Erythroblast (primary cell): ENCODE measurements at regions not wholly inside any gene's neighbourhood (a gene's known extent, or its start where the extent isn't known, plus 50 kb on each side); places are given as distances from the start of the nearest gene placed in this dataset.

Experiments used
- DNase-seq, 2 experiments: peaks; one replicate each; lab custom pipeline; 2025; lab: John Stamatoyannopoulos, UW
- GATA1 ChIP-seq: IDR thresholded peaks from 2 replicates; pipeline ENCODE4 v1.6.1; 2011; ENCODE audit warnings: low read depth, mild to moderate bottlenecking, control low read depth, low read length, moderate library complexity
- POLR2A ChIP-seq: IDR thresholded peaks from 2 replicates; pipeline ENCODE4 v1.6.1; 2011; ENCODE audit warnings: mild to moderate bottlenecking, low read length

DNA sequence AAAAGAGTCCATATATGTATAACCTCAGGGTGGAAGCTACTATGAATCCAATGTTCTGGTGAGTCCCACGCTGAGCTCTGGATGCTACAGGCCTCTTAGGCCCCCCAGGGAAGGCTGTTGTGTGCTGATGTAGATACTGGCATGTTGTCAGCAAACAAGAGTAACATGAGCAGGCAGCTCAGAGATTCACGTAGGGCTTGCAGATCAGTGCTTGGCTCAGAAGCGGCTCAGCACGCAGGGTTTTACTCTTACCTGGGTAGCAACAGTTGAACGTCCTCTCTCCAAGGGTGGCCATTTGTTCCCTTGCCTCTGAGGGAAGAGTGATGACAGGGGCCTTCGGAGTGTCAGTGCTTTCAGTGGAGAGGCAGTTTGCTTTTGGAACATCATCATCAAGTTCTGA is 93.4 kb downstream of the ZFP64 start:
- TF ChIP-seq POLR2A: no peak
- no peak for TF ChIP-seq GATA1
- DNase-seq: no peak

DNA sequence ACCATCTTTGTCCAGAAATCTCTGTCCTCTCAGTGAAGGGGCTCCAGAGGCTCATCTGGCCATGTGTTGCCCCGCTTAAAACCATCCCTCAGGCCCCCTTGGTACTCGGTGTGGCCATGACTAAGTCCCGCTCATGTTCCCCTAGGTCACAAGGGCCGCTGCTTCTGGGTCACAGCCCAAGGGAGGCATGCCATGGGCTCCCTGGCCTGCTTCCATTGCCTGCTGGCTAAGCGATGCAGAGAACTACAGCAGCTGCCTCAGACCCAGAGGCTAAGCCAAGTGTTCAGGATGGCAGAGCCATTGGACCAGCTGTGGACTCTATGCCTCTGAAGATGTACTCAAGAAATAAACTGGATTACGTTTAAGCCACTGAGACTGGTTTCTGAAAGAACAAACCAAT is 95.5 kb downstream of the ZFP64 start:
- DNase-seq: no peak
- TF ChIP-seq POLR2A (no peak), GATA1 (no peak)

DNA sequence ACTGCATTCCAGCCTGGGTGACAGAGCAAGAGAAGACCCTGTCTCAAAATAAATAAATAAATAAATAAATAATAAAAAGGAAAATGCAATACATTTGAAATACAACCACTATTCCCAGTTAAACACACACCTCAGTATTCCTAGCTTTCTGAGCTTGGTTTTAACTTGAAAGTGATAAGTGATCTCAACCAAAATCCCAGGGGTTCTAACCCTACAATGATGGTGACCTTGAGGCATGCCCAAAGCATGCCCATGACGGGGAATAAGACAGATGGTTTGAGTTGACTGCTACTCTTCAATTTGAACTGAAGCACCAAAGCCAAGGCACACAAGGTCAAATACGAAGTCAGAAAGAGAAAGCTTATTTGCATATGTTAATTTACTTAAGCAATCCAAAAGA is 96.9 kb downstream of the ZFP64 start:
- DNase-seq: no peak
- TF ChIP-seq POLR2A (no peak), GATA1 (no peak)

DNA sequence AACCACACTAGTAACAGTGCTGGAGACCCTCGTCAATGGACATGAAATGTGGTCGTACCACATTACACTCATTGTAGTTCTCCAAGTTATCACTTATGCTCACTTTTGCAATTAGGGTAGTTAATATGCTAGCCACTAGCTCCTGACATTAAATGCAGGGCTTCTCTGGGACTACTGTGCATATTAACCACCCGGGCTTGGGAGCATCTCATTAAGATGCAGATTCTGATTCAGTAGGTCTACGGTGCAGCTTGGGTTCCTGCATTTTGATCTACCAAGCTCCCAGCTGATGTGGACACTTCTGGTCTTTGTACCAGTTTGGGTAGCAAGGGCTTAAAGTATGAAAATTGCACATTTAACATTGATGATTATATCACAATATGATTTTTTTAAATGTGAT is 98.0 kb downstream of the ZFP64 start:
- TF ChIP-seq POLR2A: no peak
- TF ChIP-seq GATA1: no peak
- DNase-seq: no peak

DNA sequence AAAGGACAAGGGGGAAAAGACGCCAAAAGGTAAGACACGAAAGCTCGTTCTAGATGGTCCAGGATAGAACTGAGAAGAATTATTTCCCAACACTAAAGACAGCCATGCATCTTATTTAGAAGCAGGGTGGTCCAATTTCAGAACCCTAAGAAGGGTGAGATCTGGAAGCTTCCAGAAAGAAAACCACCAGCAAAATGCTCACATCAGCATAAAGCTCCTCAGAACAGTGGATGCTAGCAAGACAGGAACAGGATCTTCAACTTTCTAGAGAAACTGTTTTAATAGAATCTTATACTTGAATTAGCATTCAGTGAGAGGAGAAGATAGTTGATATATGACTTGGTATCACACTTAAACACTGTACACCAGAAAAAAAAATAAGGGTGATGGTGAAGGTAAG is 101.5 kb downstream of the ZFP64 start:
- no peak for DNase-seq
- no peak for TF ChIP-seq POLR2A
- TF ChIP-seq GATA1: no peak

DNA sequence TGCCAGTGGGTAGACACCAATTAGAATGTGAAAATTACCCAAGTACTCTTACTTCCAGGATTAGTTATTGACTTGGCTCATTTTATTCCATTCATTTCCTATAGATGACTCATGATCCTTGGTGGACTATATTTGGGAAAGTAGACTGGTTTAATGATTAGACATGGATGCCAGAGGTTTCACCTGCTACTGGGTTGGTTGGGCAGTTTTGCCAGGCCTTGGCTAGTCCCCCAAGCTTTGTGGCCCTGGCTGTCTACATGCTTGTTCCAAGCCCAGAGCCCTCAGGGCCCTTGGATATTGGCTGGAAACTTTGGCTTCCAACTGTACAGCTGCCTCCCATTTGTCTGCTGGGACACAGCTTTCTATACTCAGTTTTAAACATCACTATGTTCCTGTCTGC is 104.1 kb downstream of the ZFP64 start:
- DNase-seq: no peak
- TF ChIP-seq POLR2A (no peak), GATA1 (no peak)

DNA sequence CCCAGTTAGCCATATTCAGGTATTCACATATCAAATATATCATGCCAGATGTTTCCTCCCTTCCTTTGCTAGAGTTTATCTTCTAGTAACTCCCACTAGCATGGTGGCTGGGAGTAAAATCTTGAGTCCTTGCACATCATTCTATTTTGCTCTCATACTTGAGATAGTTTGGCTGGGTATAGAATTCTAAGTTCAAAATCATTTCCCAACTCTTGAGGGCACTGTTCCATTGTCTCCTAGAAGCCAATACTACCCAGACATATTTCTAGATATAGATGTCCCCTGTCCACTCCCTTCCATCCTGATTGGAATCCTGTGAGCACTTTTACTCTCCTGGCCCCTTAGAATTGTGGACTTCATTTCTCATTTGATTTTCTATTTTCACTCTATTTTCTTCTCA is 104.7 kb downstream of the ZFP64 start:
- no peak for TF ChIP-seq POLR2A
- TF ChIP-seq GATA1: no peak
- DNase-seq: no peak

DNA sequence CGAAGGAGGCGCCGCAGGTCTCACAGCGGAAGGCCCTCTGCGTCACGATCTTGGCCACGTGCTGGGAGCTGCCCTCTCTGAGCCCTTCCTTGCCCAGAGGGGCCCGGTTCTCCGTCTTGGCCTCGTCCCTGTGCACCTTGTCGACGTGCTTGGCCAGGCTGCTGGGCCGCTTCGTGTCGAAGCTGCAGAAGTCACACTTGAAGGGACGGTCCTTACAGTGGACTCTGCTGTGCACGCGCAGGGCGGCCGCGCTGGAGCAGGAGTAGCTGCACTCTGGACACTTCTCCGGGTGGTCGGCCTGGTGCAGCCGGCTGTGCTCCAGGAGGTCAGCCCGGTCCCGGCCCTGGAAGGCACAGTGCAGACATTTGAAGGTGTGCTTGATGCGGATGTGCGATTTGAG is 106.9 kb downstream of the ZFP64 start:
- no peak for DNase-seq
- TF ChIP-seq POLR2A (no peak), GATA1 (no peak)

DNA sequence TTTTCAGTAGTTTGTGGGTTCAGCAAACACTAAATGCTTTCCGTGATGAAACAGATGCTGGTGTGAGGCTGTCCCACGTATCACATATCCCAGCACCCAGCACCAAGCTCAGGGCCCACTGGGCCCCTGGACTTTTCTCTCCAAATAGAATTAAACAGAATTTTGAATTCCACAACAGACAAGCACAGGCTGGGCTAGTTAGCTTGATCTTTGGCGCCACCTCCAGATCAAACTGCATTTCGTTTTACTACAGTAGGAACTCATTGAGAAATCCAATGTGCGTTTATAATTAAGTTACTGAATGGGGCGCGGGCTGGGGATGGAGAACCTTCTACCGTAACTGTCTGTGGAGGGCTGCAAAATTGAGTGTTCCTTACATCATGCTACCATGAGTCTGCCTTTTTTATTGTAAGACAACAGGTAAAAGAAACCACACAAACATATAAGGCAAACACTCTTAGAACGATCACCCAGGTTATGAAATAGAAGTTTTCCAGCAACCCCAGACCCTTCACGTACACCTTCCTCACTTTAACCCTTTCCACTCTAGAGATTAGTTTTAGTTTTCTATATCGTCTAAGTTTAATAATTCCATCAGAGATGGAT is 107.8 kb downstream of the ZFP64 start:
- peak; percentile 52 to 66 for DNase-seq
- TF ChIP-seq POLR2A (no peak), GATA1 (no peak)

DNA sequence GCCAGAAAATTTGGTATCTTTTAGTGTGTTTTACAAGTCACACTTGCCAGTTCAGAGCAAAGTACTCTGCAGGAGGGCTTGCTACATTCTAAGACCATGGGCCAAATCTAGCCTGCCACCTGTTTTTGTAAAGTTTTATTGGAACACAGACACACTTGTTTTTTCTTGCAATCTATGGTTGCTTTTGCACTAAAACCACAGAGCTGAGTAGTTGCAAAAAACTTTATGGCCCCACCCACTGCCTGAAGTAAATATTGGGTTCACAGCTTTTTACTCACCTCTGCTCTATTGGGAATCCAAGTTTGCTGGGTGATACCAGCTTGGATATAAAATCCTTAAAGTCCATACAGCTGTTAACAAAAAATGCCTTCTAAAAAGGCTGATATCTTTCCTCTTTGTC is 109.0 kb downstream of the ZFP64 start:
- no peak for TF ChIP-seq GATA1
- no peak for DNase-seq

DNA sequence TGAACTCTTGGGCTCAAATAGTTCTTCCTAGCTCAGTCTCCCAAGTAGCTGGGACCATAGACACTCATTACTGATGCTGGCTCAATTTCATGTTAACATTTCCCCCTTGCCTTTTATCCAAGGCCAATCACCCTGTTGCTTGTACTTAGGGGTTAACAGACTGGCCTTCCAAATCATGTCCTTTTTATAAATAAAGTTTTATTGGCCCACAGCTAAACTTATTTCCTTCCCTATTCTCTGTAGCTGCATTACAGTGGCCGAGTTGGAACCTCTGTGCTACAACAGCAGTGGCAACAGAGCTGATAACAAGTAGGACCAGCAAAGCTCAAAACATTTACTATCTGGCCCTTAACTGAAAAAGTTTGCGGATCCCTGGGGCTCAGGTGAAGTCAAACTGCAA is 109.8 kb downstream of the ZFP64 start:
- DNase-seq: no peak
- TF ChIP-seq POLR2A: no peak
- no peak for TF ChIP-seq GATA1

DNA sequence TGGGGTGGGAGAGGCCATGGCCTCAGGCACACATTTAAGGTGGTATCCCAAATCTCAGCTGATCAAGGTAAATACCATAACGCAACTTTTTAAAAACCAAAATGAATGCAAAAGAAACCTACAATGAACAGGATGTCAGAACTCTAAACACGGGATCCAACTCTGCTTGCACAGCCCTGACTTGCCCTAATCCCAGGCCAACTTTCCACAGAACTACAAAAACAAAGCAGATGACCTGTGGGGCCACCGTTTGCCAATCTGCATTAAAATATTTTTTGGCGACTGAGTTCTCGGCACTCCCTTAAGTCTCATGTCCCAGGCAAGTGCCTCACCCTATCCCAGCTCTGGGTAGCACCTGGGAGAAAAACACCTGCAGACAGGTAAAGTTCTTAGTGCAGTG is 110.5 kb downstream of the ZFP64 start:
- TF ChIP-seq GATA1 (no peak), POLR2A (no peak)
- DNase-seq: no peak

DNA sequence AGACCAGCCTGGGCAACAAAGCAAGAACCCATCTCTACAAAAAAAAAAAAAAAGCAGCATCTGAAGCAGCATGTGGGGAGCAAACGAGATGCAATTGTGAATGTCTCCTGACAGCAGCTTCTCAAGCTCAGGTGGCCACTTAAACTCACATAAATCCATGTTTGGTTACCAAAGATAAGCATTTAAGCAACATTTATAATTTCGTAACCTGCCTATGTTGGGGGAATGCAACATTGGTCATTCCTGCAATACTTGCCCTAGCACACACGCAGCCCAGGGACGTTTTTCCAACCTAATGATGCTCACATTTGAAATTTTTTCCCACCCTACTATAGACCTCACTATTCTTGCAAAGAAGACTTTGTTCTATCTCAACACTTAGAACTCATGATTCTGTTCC is 113.3 kb downstream of the ZFP64 start:
- no peak for DNase-seq
- no peak for TF ChIP-seq POLR2A
- TF ChIP-seq GATA1: no peak

DNA sequence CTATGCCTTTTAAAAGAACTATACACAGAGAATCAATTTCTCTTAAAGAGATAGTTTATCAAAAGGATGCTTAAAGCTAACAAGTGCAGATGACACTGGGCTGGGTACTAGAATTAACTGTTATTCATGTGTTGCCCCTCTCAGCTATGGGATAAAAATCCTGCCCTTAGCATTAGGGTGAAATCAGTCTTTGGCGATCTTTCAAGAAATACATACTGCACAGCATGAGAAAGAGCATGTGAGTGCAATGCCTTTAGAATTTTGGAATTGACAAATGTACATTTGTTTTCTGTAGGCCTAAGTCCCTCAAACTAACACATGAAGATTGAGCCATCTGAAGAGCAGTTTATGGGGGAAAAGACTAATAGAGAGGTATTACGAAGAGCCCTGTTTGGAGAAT is 115.4 kb downstream of the ZFP64 start:
- no peak for TF ChIP-seq POLR2A
- no peak for TF ChIP-seq GATA1
- DNase-seq: peak; percentile 10 to 24

DNA sequence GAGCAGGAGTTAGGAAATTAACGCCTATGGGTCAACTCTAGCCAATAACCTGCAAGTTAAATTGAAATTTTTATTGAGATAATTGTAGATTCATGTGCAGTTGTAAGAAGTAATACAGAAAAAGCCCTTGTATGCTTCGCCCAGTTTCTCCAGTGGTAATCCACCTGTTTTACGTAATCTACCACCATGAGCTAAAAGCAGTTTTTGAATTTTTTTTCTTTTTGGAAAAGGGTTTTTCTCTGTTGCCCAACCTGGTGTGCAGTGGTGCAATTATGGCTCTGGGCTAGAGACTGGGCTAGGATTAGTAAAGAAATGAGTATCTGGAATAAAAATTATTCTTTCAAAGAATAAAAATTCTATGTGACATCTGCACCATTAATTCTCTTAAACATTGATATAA is 116.2 kb downstream of the ZFP64 start:
- TF ChIP-seq POLR2A (no peak), GATA1 (no peak)
- no peak for DNase-seq
